Peyer's patch (tissue), 4 donors: ENCODE measurements at regions not wholly inside any gene's neighbourhood (a gene's known extent, or its start where the extent isn't known, plus 50 kb on each side); places are given as distances from the start of the nearest gene placed in this dataset.

Experiments
- POLR2A ChIP-seq, 2 donors: fragments of 450-650 bp; IDR thresholded peaks; one replicate each; pipeline ENCODE4 v1.5.1; 2017; ENCODE audit warnings: antibody characterized with exemption in 2 of 2, mild to moderate bottlenecking in 2 of 2, moderate library complexity in 2 of 2
- TF ChIP-seq, protein P1 (sequence below), 6 experiments: fragments of 450-650 bp in 4 of 6; fragments of 200-600 bp in 2 of 6; sonication (generic) in 1 of 6; IDR thresholded peaks; one replicate each; pipeline ENCODE4 v1.5.1; 2017 to 2019; ENCODE audit warnings: antibody characterized with exemption in 6 of 6, mild to moderate bottlenecking in 3 of 6, moderate library complexity in 1 of 6

DNA sequence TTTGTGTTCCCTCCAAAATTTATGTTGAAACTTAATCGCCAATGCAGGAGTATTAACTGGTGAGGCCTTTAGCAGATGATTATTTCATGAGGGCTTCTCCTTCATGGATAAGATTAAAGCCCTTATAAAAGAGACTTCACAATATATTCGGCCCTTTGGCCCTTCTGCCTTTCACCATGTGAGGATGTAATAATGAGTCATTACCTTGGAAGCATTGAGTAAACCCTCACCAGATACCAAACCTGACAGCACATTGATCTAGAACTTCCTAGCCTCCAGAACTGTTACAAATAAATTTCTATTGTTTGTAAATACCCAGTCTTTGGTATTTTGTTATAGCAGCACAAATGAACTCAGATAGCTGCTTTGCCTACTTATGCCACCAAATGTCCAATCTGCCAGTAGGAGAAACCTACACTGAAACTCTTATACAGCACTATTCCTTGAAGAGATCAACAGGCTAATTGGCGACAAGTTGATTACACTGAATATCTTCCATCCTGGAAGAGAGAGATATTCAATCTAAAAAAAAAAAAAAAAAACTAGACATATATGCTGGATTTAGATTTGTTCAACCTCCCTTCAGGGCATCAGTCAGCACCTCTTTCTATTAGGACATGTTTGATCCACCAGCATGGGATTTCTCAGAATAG is 125.9 kb upstream of the COL5A2 start:
- TF ChIP-seq, protein P1, sequence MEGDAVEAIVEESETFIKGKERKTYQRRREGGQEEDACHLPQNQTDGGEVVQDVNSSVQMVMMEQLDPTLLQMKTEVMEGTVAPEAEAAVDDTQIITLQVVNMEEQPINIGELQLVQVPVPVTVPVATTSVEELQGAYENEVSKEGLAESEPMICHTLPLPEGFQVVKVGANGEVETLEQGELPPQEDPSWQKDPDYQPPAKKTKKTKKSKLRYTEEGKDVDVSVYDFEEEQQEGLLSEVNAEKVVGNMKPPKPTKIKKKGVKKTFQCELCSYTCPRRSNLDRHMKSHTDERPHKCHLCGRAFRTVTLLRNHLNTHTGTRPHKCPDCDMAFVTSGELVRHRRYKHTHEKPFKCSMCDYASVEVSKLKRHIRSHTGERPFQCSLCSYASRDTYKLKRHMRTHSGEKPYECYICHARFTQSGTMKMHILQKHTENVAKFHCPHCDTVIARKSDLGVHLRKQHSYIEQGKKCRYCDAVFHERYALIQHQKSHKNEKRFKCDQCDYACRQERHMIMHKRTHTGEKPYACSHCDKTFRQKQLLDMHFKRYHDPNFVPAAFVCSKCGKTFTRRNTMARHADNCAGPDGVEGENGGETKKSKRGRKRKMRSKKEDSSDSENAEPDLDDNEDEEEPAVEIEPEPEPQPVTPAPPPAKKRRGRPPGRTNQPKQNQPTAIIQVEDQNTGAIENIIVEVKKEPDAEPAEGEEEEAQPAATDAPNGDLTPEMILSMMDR (IDR thresholded peaks at IDR 0.05) = no peak
- no peak for TF ChIP-seq POLR2A (IDR thresholded peaks at IDR 0.05)
